ENCODE measurements at regions not wholly inside any gene's neighbourhood (a gene's known extent, or its start where the extent isn't known, plus 50 kb on each side); places are given as distances from the start of the nearest gene placed in this dataset.
"Not testable (repeated sequence)": the region's sequence is repeated elsewhere in the genome, so short reads cannot be mapped to it uniquely, and the experiment has no call there.

DNA sequence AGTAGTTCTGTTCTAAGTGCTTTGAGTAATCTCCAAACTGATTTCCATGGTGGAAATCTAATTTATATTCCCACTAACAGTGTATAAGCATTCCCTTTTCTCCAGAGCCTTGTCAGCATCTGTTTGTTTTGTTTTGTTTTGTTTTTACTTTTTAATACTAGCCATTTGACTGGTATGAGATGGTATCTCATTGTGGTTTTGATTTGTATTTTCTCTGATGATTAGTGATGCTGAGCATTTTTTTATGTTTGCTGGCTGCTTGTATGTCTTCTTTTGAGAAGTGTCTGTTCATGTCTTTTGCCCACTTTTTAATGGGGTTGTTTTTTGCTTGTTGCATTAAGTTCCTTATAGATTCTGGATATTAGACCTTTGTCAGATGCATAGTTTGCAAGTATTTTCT is 100.8 kb downstream of the SEC16B start:
- not testable (repeated sequence) for TF ChIP-seq POLR2A (IDR thresholded peaks at IDR 0.05)
- TF ChIP-seq, protein P1, sequence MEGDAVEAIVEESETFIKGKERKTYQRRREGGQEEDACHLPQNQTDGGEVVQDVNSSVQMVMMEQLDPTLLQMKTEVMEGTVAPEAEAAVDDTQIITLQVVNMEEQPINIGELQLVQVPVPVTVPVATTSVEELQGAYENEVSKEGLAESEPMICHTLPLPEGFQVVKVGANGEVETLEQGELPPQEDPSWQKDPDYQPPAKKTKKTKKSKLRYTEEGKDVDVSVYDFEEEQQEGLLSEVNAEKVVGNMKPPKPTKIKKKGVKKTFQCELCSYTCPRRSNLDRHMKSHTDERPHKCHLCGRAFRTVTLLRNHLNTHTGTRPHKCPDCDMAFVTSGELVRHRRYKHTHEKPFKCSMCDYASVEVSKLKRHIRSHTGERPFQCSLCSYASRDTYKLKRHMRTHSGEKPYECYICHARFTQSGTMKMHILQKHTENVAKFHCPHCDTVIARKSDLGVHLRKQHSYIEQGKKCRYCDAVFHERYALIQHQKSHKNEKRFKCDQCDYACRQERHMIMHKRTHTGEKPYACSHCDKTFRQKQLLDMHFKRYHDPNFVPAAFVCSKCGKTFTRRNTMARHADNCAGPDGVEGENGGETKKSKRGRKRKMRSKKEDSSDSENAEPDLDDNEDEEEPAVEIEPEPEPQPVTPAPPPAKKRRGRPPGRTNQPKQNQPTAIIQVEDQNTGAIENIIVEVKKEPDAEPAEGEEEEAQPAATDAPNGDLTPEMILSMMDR (IDR thresholded peaks at IDR 0.05) = not testable (repeated sequence)
